ENCODE measurements at regions not wholly inside any gene's neighbourhood (a gene's known extent, or its start where the extent isn't known, plus 50 kb on each side); places are given as distances from the start of the nearest gene placed in this dataset.

DNA sequence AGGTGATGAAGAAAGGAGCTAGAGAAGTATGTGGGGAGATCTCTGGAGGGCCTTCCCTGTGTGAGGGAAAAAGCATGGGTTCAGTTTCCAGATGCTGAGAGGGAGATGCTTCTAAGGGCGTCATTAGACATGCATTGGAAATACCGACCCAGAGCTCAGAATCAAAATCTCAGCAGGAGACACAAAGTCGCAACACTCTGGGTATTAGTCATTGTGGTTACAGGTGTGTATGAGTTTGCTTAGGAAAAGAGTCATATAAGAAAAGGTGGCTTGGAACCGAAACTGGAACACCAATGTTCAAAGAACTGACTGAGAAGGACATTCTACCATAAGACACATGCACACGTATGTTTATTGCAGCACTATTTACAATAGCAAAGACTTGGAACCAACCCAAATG is 477.1 kb downstream of the FBXO15 start:
- TF ChIP-seq EZH2 (IDR thresholded peaks at IDR 0.05) (no peak), POLR2A (IDR thresholded peaks at IDR 0.05; ENCODE audit: borderline replicate concordance, extremely low read depth, insufficient read depth, insufficient read length) (no peak), ELF1 (IDR thresholded peaks at IDR 0.05; ENCODE audit: borderline replicate concordance, low read depth) (no peak), EZH2phosphoT487 (IDR thresholded peaks at IDR 0.05; ENCODE audit: borderline replicate concordance) (no peak)
- TF ChIP-seq, protein P1, sequence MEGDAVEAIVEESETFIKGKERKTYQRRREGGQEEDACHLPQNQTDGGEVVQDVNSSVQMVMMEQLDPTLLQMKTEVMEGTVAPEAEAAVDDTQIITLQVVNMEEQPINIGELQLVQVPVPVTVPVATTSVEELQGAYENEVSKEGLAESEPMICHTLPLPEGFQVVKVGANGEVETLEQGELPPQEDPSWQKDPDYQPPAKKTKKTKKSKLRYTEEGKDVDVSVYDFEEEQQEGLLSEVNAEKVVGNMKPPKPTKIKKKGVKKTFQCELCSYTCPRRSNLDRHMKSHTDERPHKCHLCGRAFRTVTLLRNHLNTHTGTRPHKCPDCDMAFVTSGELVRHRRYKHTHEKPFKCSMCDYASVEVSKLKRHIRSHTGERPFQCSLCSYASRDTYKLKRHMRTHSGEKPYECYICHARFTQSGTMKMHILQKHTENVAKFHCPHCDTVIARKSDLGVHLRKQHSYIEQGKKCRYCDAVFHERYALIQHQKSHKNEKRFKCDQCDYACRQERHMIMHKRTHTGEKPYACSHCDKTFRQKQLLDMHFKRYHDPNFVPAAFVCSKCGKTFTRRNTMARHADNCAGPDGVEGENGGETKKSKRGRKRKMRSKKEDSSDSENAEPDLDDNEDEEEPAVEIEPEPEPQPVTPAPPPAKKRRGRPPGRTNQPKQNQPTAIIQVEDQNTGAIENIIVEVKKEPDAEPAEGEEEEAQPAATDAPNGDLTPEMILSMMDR (IDR thresholded peaks at IDR 0.05 in 2 of 3, conservative IDR thresholded peaks at IDR 0.05 in 1 of 3; ENCODE audit: borderline replicate concordance in 1 of 3, insufficient read depth in 1 of 3, low read depth in 2 of 3, low read length in 2 of 3), result no peak
